LHCN-M2 (cell line): ENCODE measurements at regions not wholly inside any gene's neighbourhood (a gene's known extent, or its start where the extent isn't known, plus 50 kb on each side); places are given as distances from the start of the nearest gene placed in this dataset.
"Not testable (repeated sequence)": the region's sequence is repeated elsewhere in the genome, so short reads cannot be mapped to it uniquely, and the experiment has no call there.

Experiments
- DNase-seq: peaks from one replicate; pipeline ENCODE4 v3.0.0-alpha.2; 2012; ENCODE audit warnings: low read depth

DNA sequence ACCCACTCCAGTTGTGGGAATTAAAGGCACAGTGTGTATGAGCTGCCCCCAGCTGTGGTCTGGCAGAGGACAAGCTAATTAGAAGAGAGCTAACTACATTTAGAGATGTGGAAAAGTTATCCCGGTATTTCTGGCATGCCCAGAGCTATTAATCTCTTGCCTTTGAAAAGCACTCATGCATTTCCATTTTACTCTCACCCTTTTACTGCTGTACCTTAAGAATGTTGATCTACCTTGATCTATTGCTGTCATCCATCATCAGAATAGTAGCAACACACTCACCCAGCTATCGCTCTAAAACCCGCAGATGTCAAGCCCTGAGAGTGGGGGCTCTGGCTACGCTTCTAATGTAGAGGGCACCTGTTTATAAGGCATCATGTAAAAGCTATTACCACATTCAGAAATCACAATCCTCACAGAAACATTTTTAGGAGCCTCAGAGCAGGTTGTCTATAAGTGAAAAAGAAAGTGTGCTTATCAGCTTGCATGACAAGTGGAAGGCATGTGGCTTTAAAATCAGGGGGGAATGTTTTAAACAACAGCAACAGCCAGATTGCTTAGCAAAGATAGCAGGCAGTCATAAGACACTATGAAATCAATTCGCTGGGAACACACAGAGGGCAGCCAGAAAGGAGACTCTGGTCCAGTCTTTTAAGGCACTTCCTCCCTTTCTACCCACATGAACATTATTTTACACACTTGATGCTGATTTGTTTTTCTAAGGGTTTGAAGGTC is 224.2 kb upstream of the IRS2 start:
- DNase-seq: peak; percentile 47

DNA sequence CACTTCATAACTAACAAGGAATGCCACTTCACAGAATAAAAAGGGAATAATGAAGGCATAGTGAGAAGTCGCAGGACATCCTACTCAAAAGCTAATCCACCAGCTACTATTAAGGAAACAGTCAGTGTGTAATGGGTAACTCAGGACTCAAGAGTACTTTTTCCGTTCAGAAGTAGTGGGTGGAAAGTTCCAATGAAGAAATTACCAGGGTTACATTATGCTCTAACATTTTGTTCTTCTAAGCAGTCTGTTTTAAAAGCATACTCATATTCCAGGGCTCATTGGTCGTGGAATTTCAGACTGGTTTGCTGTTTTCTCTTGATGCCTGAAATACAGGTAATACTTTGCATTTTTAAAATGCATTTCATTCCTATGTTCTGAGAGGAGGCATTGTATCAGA is 222.4 kb upstream of the IRS2 start:
- no peak for DNase-seq

DNA sequence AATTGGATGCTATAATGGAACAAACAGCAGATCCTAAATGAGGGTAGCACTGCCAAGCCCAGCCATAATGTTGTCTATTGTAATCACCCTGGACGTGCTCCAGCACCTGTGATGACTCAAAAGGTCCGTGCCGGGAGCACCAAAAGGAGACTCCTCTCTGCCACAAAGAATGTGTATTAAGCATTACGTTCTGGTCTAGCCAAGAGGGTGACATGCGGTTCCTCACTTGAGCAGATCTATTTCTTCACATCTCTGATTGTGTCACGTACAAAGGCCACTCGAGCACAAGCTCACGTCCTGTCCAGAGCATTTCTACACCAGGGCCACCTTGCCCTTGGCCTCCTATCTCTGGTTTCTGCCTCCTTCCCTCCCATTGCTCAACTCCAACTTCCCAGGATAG is 219.9 kb upstream of the IRS2 start:
- DNase-seq: peak; percentile 77

DNA sequence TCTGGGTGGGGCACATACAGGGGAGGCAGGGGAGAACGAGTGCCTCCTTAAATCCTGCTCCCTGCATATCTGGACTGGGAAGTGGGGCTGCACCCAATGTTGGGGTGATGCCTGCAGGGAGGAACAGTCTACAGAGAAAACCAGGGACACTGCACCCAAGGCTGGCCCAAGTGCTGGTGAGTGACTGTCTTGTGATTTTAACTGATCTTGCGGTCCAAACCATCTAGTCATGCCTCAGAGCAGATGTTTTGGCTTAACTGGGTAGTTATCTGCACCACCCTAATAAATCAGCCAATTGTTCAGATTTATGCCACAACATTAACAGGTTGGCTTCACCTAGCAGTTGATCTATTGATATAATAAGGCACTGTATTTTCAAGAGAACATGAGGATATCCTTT is 219.2 kb upstream of the IRS2 start:
- peak; percentile 72 for DNase-seq

DNA sequence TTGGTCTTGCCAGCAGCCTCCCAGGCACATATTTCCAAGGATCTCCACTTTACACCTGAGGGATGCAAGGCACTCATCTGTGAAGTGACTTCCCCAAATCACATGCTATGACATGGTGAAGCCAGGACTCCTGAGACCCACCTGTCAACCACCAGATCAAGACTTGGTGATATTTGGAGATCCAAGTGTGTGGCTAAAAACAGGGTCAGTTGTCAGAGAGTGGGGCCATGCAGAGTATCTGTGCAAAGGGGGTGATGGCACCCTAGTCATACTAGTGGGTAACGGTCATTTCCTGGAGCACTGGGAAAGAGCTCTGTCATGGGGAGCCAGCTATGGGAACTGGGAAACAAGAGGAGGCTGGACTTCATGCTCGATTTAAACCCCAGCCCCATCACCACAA is 218.4 kb upstream of the IRS2 start:
- no peak for DNase-seq

DNA sequence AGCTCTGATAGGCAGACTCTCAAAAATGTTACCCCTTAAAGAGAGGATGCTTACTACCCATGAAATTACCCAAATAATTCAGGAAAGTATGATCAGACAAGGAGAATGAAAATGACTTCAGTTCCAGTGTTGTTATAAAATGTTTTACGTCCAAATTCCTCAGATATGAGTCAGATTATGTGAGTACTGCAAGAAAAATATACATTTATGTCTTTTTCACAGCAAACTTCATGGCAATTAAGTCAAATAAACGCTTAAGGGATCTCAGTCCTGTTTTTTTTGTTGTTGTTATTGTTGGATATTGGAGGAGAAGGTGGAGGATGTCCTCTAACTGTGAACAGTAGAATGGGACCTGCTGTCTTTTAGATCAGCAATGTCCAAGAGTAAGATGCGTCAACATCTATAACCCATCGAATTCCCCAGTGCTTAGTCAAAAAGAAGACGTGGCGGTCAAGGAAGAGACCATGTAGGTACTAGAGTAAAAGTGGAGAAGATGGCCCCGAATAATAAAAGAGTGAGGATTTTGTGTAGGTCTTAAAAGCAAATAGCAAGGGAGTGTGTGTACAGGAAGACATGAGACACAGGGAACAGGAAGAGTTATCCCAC is 215.4 kb upstream of the IRS2 start:
- DNase-seq: peak; percentile 37

DNA sequence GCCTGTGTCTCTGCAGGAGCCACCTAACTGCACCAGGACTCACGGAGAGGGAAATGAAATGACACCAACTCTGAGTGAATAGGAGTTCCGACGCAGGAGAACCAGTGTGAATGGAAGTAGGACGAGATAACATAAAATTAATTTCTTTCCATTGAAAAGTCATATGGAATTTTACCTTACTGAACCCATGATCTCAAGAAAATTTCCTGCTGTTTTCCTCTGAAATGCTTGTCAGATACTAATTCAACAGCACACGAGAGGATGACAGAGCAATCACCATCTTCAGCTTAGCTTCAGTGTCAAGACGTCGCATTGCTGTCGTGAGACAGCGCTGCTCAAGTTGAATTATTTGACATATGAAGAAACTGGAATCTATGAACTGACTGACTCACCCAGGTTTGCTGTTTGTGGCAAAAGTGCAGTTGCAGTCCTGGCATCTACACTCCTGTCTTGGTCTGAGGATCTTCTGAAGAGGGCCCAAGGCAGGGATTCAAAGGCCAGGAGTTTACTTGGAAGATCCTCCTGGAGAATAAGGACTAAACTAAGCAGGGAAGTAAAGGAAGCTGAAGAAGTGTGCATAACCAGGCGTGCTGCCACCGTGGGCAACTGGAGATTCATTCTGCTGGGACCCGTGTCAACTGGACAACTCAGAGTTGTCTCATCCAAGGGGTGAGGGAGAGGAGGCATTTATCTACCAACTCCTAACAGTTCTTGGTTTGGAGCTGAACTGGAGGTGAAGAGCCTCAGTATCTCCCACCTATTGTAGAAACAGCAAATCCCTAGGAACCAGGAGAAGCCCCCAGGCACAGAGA is 214.4 kb upstream of the IRS2 start:
- DNase-seq: no peak

DNA sequence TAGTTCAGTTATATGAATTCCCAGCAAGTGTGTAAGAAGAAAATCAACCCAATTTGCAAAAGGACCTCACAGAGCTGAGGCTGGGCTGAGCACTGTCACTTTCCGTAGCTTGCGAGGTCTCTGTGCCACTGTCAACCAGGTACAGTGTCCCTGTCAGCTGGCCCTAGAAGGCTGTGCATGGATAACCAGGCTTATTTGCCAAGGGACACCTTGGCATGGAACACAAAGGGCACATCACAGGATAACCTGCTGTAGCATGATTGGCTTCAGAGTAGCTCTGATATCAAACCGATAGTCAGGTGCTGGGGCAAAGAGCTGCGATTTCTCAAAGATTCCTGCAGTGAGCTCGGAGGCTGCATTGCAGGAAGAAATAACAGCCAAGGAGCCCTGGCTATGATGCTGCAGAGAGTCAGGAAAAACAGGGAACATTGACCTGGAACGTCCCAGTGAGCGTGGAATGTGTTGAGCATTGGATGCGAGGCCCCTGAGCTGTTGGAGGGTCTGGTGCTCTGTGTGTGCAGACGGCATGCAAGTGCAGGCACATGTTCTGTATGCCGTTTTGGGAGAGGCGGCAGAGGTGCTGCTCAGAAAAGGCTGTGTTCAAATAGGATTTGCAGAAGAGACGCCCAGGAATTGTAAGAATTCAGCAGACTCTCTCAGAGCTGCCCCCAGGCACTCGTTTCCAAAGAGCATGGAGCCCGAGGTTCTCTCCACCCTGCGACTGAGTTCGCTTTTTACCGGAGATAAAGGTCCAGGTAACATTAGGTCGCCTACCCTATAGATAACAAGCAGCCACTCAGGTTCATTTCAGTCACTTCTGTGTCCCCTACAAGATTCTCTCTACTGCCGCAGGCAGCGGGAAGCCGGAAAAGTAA is 213.5 kb upstream of the IRS2 start:
- no peak for DNase-seq

DNA sequence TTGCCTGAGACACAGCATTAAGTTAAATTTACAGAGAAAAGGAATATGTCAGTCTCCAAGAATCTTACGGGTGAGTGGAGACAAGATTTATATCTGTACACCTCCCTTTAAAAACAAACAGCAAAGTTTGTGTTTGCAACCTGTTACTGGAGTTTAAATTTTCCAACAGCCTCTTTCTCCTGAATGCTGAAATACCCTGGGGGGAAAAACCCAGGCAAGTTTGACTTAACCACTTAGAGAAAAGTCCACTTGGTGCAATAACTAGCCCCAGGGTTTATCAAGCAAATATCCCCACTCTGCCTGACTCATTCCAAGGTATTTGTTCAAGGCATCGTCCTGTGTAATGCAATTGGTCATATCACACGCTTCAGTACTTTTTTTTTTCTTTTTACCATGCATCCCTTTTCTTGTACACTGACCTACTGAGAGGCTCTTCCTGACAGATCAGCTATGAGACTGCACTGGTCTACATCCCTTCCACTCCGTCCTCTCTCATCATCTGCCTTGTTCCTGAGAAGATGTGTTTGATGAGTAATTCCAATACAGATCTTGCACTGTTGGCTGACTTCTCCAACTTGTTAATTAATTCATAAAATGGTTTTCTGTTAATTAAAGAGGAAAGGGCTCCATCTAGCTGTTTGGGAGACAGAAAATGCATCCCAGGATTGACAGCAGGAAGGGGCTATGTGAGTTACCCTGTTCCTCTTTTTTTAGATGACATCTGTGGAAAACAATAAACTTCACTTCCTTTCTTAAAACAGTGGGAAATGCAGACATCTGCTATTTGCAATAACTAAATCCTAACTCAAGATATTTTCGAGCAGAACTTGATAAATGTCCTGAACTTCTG is 212.5 kb upstream of the IRS2 start:
- DNase-seq: peak; percentile 75

DNA sequence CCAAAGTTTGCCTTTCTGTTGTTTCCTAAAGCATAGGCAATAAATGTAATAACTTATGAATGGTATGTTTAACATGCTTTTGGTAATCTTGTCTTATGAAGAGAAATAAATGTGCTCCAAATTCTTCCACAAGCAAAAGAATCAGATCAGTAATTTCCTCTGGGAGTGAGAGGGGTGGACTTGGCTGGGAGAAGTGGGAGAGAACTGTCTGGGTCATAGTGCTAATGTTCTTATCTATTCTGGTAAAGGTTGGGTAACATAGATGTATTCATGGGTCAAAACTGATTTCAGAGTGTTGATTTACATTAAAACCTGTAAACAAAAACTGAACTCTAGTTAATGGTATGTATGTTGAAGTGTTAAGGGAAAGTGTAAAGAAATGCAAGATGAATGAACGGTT is 211.7 kb upstream of the IRS2 start:
- no peak for DNase-seq

DNA sequence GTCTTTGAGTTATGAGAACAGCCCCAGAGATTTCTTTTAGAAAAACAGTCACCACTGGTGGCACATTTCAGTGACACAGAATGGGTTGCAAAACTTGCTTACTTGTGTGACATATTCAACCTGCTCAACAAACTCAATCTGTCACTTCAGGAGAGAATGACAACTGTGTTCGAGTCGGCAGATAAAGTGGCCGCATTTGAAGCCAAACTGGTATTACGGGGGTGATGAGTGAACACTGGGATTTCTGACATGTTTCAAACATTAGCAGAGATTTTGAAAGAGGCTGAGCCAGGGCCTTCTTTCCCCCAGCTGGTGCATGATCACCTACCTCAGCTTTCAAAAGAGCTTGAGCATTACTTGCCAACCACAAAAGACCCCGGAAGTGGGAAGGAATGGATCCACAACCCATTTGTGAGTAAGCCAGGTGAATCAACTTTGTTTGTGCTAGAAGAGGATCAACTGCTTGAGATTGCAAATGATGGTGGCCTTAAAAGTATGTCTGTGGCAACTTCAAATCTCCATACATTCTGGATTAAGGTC is 210.7 kb upstream of the IRS2 start:
- not testable (repeated sequence) for DNase-seq

DNA sequence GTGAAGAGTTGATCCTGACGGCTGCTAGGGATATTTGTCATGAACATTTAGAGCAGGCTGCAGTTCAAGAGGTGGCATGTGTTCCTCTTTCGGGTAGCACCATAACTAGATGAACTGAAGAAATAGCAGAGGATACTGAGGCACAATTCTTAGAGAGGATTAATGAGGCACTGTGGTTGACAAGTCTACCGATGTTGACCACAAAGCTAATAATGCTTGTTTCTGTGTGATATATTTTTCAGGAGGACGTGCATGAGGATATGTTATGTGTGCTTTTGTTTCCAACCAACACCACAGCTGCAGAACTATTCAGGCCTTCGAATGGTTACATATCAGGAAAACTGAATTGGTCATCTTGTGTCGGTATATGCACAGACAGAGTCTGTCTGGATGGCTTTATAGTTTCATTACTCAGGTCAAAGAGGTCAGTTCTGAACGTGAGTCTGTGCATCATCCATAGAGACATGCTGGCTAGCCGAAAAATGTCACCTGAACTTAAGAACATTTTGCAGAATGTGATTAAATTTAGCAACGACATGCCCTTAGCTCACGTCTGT is 210.1 kb upstream of the IRS2 start:
- DNase-seq: no peak

DNA sequence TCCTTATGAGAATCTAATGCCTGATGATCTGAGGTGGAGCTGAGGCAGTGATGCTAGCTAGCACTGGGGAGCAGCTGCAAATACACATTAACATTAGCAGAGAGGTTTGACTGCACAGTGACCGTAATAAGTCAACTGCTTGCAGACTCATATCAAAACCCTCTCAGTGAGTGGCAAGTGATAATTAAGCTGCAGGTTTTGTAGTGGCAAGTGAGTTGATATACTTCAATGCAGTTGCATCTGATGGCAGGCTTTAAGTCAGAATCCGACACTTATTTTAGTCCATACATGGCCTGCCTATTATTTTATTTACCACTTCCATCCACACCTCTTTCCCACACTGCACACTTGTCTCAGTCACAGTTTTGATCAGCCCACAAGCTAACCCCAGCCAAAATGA is 209.2 kb upstream of the IRS2 start:
- DNase-seq: no peak

DNA sequence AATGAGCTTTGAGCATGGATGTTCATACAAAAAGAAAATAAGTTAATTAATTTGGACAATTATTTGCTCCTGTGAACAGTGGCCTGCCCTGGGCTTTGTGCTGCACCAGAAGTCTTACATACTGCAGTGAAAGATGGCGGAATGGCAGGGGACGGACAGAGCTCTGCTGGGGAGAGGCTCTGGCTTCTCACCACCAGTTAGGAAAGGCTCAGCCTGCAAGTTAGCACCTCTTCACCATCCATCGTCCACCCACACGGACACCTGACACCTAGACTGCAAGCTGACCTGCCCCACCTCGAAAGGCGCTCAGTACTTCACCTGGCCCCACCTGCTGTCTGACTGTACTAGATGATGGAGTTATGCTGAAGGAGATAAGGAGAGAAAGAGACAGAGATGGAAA is 203.9 kb upstream of the IRS2 start:
- no peak for DNase-seq

DNA sequence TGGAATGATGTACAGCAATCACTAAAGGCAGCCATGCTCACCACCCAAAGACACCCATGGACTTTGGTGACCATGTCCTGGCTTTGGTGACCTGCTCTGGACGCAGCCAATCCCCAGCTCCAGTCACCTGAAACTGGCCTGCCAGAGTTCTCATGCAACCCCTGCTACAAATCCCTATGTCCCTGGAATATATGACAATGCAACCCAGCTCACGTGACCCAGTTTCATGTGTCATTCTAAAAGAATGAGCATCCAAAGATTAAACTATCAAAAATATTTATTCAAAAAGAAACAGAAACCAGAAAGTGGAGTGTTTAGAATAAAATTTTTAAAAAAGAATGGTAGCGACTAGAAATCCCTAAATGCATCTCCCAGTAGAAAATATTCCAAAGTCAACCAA is 203.3 kb upstream of the IRS2 start:
- peak; percentile 73 for DNase-seq

DNA sequence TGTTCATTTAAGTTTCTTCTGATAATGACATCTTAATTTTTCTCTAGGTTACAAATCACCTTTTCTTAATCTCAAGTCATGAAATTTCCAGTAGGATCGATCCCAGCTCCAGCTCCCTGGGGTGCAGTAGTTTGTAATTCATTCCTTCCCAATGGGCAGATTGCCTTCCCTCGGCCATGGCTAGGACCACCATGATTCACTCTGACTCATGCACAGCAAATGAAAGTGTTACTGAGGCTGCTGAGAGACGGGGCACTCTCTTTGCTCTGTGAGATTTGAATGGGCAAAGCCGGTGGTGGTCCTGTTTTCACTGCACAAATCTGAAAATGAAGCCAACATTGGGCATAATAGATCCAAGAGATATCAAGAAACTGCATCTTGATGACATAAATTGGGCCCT is 202.8 kb upstream of the IRS2 start:
- peak; percentile 78 for DNase-seq

DNA sequence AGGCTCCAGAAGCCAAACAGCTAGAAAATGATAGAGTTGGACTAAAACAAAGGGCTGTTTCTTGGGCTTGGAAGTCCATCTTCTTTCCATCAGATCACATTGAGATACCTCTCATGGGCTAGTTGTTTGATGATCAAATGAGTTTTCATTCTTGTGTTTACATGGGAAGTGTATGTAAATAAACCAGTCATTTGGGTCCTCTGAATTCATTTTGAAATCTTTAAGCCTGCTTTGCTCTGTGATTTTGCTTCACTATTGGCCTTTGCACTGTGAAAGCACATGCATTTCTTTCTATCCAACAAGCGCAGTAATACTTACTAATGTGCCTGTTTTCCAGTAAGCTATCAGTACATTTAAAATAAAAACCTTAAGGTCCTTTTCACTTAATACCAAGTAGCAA is 200.5 kb upstream of the IRS2 start:
- no peak for DNase-seq

DNA sequence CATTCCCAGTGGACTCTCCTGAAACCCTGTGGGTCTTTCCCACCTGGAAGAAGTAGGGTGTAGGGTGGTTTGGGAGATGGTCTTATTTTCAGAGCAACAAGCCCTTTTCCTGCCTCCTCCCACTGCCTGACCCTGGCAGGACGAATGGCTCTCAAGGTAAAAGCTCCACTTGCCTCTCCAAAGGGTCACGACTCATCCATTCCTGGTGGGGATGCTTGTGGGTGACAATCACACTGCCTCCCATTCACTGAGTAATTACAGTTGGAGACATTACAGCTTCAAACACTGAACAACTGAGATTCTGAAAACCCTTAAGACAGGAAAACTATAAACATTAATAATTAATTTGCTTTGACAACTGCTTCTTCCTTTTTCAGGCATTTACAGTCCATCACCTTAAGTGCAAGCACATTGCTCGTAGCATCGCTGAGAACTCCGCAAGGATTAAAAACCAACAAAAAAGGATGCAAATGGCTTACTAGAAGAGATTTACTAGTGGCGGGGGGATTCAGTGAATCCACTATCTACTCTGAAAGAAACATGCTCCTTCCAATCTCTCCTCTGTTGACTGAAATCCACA is 199.6 kb upstream of the IRS2 start:
- DNase-seq: peak; percentile 37

DNA sequence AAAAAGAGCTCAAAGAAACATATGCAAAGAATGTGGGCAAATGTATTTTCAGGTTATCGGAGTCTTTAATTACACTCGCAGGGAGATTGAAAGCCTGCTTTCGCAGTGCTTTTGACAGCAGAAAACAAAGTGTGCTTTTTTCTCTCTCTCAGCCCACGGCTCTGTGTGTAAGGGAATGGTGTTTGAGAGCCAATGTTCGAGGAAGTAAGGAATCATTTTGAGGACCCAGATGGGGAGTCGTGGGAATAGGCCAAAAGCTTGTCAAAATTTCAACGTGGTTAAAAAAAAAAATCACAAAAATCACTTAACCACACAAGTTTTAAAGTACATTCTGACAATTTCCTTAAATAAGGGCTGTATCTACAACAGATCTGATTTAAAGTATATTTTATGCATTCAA is 197.1 kb upstream of the IRS2 start:
- no peak for DNase-seq

DNA sequence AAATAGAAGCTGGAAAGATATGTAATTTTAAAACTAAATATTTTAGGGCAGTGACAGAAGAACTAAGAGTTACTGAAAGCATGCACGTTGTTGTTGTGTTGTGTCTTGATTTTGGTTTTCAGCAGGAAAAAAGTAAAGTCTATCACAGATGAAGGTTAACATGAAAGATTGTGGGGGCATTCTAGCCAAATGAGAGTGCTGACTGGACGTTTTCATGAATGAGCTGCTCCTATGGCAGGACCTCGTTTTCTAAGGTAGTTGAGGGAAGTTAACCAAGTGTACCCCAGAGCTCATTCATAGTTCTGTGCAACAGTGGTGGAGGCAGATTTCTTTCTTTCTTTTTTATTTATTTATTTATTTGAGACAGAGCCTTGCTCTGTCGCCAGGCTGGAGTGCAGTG is 194.6 kb upstream of the IRS2 start:
- DNase-seq: no peak
